Activated CD8-positive, alpha-beta memory T cell treated with anti-CD3 and anti-CD28 coated beads, Interleukin-2, amount 50 U/mL, for 48 hours (primary cell): ENCODE measurements at regions not wholly inside any gene's neighbourhood (a gene's known extent, or its start where the extent isn't known, plus 50 kb on each side); places are given as distances from the start of the nearest gene placed in this dataset.
"Not testable (repeated sequence)": the region's sequence is repeated elsewhere in the genome, so short reads cannot be mapped to it uniquely, and the experiment has no call there.

ENCODE experiments used
- DNase-seq: peaks from one replicate; pipeline ENCODE4 v3.0.0-alpha.2; 2020

DNA sequence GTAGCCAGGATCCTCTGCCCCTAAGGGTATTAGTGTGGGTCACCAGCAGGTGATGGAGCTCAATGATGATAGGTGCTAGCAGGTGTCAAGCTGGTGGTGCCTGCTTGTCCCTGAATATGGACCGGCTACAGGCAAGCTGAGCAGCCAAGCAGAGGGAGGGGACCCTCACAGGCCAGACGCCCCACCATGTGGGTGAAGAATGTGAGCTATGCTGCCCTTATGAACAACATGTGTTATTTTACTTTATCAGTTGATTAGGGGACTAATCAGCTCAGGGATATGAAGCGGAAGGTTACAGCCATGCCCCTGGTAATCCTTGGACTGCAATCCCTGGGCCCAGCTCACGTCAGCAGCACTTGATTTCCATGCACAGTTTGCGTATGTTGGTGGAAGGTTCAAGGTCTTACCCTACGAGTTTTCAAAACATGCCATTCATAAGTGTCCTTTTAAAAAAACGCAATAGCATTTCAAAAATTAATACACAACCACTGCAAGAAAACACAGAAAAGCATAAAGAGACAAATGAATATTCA lies 106.0 kb downstream of the CDC7 start:
- DNase-seq: no peak

DNA sequence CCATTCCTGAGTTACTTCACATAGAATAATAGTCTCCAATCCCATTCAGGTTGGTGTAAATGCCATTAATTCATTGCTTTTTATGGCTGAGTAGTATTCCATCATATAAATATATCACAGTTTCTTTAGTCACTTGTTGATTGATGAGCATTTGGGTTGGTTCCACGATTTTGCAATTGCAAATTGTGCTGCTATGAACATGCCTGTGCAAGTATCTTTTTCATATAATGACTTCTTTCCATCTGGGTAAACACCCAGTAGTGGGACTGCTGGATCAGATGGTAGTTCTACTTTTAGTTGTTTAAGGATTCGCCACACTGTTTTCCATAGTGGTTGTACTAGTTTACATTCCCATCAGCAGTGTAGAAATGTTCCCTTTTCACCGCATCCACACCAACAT lies 107.0 kb downstream of the CDC7 start:
- not testable (repeated sequence) for DNase-seq

DNA sequence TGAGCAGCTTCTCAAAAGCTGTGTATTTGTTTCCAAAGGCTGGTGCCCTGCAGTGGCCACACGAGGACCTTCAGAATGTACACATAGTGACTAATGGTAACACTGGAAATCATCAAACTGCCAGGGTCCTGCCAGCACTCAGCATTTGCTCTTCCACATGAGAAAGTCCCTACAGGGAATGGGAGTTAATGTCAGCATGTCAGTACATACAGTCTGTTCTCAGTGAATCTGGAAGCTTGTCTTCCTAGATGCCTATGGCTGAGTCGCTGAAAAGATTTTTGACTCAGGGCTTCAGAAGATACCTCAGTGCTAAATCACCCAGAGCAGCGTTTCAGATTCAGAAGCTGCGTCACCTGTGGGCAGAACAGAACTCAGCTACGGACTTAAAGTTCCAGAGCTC lies 108.2 kb downstream of the CDC7 start:
- no peak for DNase-seq

DNA sequence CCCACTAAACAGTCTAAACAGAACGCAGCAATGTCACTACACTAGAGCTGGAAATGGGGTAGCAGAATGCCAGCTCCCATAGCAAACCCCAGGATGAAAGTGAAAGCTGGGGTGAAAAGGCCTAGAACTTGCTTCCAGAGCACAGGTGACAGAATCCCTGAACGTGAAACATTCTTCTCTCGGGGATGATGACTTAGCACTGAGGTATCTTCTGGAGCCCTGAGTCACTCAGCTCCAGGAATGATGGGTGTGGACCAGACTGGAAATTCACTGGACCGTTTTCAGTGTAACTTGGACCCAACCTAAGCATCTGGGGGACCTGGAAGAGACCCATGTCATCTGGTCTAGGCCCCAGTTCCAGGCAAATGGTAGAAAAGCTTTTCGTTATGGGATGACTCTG lies 108.9 kb downstream of the CDC7 start:
- no peak for DNase-seq

DNA sequence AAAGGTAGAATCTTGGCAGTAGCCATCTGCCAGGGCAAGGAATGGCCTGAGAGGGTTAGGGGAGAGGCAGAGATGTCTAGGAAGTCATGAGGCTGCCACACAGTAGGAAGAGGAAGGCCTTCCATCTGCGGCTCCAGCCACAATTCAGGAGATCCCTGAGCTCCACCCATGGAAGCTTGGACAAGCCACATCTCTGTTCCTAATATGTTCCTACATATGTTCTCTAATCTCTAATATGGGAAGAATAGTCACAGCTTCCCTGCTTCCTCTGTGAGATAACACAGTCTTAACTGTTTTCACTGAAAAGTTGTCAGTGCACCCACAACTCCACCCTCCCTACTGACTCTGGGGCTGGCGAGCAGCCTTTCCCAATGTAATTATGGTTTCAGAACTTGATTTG lies 109.5 kb downstream of the CDC7 start:
- DNase-seq: no peak

DNA sequence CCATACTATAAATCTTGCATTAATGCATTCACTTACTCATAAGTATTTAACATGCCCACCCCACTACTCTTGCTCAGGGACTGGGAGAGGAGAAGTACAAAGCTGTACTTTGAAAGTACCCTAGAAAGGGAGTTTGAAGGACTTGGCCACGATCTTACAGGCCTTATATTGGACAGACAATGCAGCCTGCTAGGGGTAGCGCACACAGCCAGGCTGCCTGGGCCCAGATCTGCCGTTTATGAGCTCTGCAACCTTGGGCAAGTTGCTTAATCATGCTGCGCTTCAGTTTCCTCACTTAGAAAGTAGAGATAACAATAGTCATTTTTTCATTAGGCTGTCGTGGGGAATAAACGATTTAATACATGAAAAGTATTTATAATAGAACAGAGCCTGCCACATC lies 110.1 kb downstream of the CDC7 start:
- no peak for DNase-seq

DNA sequence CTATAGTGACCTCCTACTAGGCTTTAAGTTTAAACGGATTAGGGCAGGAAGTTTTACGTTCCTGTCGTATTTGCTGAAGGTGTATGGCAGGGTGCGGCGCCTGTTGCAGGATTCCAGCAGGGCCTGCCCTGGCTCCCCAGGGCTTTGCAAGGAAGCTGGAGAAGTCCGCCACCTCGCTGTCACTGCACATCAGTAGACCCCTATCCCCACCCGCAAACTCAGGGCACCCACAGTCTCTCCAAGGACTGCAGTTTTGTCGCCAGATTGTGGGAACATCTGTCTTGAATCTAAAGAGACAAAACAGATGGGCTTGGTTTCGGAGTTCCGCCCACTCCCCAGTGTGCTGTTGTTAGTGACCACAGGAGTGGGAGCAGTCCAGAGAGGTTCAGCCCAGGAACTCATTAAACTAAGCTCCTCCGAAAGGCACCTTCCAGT lies 110.8 kb downstream of the CDC7 start:
- DNase-seq: no peak

DNA sequence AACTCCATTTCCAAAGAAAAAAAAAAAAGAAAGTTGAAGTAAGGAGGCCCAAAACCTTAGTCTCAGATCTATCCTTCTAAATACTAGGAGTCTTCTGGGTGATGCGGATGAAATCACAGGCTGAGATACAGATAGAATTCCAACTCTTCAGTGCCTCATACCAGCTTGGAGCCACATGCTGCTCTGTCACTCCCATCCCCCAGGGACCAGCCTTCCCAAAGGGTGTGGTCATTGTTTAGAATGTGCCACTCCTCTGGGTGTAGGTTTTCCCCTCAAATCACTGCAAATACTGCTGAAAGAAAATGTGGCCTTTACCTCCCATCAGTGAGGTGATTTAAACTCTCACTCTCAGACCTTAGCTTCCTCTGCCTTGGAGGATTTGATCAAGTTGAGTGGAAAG lies 112.9 kb downstream of the CDC7 start:
- DNase-seq: no peak

DNA sequence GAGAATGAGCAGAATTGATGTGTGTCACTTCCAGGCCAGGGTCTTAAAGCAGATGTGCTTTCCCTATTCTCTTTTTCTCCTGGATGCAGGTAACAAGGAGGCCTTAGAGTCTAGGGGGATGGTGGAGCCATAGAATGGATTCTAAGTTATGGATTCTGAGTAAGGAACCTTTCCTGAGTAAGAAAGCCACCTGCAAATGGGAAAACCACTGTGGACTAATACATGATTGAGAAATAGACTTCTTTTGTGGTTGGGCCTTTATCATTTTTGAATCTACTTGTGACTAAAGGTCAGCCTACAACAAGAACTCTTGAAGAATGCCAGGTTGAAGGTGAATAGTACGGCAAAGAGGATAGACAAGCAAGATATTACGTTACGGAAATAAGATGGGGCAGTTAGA lies 116.1 kb downstream of the CDC7 start:
- no peak for DNase-seq

DNA sequence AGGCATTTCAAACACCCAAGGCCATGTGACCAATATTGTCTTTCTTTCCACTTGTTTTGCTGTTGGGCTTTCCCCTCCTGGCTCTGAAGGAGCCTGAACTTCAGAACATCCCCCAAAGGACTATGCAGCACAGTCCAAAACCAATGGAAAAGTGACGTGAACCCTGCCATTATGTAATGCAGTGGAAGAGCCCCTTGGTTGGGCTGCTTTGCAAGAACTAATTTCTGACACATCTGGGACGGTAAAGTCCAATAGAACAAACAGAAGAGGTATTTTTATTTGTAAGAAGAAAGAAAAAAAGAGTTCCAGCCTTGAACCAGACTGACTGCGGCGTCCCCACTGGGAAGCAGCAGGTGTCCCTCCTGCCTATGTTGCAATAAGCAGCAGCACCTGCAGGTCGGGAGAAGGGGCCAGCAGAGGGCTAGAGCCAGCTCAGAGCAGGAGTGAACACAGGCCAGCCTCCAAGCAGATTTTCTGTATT lies 116.7 kb downstream of the CDC7 start:
- DNase-seq: no peak

DNA sequence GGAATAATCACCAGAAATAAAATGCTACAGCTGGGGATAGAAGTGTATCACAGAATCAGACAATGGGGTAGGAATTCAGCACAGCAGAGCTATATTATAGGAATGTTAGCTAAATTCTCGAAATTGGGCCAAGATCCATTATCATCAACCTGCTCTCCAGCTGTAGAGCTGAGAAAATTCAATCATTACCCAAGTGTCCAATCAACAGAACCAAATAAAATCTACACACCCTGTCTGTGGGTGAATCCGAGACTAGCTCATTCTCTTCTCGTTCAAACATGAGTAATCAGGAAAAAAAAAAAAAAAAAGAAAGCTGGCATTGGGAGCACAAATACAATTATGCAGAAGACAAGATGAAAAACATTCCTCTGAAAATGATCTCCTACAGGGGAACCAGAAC lies 119.2 kb downstream of the CDC7 start:
- DNase-seq: no peak

DNA sequence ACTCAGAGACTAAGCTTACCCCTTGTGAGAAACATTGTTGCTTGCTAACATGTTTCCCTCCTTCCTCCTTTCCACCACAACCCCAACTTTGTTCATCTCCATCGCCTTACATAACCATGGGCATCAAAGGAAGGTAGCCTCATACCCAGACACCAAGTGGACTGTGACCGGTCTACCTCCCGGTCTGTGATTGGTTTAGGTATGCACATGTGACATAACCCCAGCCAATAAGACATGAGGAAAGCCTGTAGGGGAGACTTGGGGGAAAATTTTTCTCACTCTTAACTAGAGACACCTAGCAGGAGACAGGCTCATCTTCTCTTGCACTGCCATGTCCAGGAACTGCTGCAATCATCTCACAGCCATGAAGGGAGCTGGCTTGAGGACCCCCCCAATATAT lies 120.7 kb downstream of the CDC7 start:
- no peak for DNase-seq

DNA sequence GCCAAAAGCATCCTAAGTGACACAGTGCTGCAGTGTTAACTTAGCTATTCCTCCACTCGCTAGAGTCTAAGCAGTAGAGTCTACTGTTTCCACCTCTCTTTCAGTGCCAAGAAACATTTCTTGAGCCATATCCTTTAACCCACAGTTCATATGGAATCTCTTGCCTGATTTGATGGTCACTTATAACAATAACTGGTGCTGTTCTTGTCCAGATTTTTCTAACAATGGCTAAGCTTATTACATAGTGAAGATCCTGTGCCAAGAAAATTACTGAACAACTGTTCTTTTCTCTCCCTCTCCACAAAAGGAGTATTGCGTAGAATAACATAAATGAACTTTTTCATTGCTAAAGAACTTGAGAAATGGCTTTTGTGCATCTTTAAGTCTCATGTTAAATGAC lies 121.3 kb downstream of the CDC7 start:
- DNase-seq: no peak

DNA sequence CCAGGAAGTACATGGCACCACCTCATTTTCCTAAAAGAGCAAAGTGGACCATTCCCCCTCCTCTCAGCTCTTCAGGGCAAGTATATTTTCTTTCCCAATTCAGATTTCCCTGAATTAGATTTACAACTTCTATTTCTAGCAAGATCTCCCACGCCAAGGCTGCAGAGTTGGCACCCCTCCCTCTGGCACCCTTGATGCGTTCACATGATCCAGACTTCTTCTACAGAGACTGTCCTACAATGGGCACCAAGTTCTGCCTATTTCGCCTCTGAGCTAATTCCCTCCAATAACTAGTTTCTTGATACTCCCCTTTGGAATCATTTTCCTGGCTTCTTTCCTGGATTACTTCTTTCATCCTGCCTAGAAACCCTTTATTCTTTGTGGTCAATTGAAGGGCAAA lies 122.0 kb downstream of the CDC7 start:
- no peak for DNase-seq

DNA sequence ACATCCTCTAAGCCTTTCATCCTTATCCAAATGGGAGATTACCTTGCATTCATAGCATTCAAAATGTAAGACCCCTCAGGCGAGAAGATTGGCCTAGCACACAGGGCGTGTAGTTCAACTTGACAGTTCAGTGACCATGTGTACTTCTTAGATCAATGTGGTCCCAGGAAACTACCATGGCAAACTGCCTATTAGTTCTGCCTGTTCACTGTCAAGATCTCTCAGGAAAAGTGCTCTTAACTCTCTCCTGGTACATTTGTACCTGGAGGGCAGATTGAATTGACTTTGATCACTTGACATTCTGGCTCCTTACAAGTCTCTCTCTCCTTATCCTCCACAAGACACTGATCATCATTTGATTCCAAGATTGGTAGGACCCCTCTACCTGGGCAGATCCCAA lies 122.4 kb downstream of the CDC7 start:
- no peak for DNase-seq

DNA sequence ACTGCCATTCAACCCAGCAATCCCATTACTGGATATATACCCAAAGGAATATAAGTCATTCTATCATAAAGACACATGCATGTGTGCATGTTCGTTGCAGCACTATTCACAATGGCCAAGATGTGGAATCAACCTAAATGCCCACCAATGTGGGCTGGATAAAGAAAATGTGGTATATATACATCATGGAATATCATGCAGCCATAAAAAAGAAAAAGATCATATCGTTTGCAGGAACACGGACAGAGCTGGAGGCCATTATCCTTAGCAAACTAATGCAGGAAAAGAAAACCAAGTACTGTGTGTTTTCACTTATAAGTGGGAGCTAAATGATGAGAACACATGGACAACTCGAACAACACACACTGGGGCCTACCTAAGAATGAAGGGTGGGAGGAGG lies 123.7 kb downstream of the CDC7 start:
- DNase-seq: no peak
